ENCODE measurements at regions not wholly inside any gene's neighbourhood (a gene's known extent, or its start where the extent isn't known, plus 50 kb on each side); places are given as distances from the start of the nearest gene placed in this dataset.
A peak's percentile ranks its signal among the peaks of the same experiment; 100 is the strongest.

GRCh38 chr14:71511152-71511551, 421.1 kb upstream of the RGS6 start:
- TF ChIP-seq CTCF (conservative IDR thresholded peaks at IDR 0.05; ENCODE audit: low read depth in 2 of 2) (peak in 1 of 2 experiments; percentile 16; a peak in 1 of 4 replicates), EZH2 (IDR thresholded peaks at IDR 0.05; ENCODE audit: low read depth, unreplicated experiment) (no peak), CREB1 (CRISPR knock-in tag; IDR thresholded peaks at IDR 0.05; ENCODE audit: low read depth) (no peak), POLR2AphosphoS5 (IDR thresholded peaks at IDR 0.05; ENCODE audit: low read depth) (no peak), REST (IDR thresholded peaks at IDR 0.05; ENCODE audit: unreplicated experiment) (no peak), ETS1 (IDR thresholded peaks at IDR 0.05) (no peak), ZNF114 (CRISPR knock-in tag; IDR thresholded peaks at IDR 0.05) (no peak), ZNF331 (CRISPR knock-in tag; IDR thresholded peaks at IDR 0.05; ENCODE audit: low read depth) (no peak), STAT1 (IDR thresholded peaks at IDR 0.05; ENCODE audit: unreplicated experiment) (no peak)

All from GM23338 (cell line).